Common myeloid progenitor, CD34-positive (primary cell): ENCODE measurements at regions not wholly inside any gene's neighbourhood (a gene's known extent, or its start where the extent isn't known, plus 50 kb on each side); places are given as distances from the start of the nearest gene placed in this dataset.
"Not testable (repeated sequence)": the region's sequence is repeated elsewhere in the genome, so short reads cannot be mapped to it uniquely, and the experiment has no call there.

Source experiments
- CTCF ChIA-PET: fragments of 350-600 bp; sonication (Branson Sonifier 250); formaldehyde crosslinking; loops from one replicate; lab custom pipeline; 2021; ENCODE audit warnings: antibody characterized with exemption; lab: Charles Lee
- POLR2A ChIA-PET: fragments of 350-600 bp; sonication (Branson Sonifier 250); formaldehyde crosslinking; loops from one replicate; lab custom pipeline; 2021; ENCODE audit warnings: antibody characterized with exemption; lab: Charles Lee
- DNase-seq, 3 donors: peaks; one replicate each; pipeline versions ENCODE4 v3.0.0 to v3.0.0-alpha.2; 2013
- H3K27ac ChIP-seq, 2 experiments: 1 replicate in 1 of 2; 2 replicates in 1 of 2; pipeline ENCODE4 v1.7.0; 2013; ENCODE audit warnings: inconsistent platforms in 2 of 2, low read length in 2 of 2, mild to moderate bottlenecking in 2 of 2, low read depth in 1 of 2, moderate library complexity in 1 of 2; ENCODE audit not compliant: severe bottlenecking in 2 of 2, insufficient read depth in 1 of 2, poor library complexity in 1 of 2
- H3K27me3 ChIP-seq, 5 experiments: replicated peaks in 2 of 5; 1 replicate in 3 of 5; 2 replicates in 2 of 5; pipeline versions ENCODE4 v1.6.1 to v1.7.0; 2013; ENCODE audit warnings: low read length in 4 of 5, mild to moderate bottlenecking in 2 of 5, moderate library complexity in 2 of 5, inconsistent platforms in 1 of 5; ENCODE audit not compliant: insufficient read depth in 5 of 5, control insufficient read depth in 4 of 5
- H3K36me3 ChIP-seq, 4 experiments: 1 replicate in 2 of 4; 2 replicates in 2 of 4; pipeline versions ENCODE4 v1.6.1 to v1.7.0; 2013; ENCODE audit warnings: low read length in 3 of 4, control low read depth in 1 of 4, mild to moderate bottlenecking in 1 of 4; ENCODE audit not compliant: control insufficient read depth in 4 of 4, insufficient read depth in 4 of 4
- H3K4me1 ChIP-seq, 4 experiments: 1 replicate in 3 of 4; 2 replicates in 1 of 4; pipeline versions ENCODE4 v1.6.1 to v1.7.1; 2013; ENCODE audit warnings: low read length in 3 of 4, mild to moderate bottlenecking in 3 of 4, control low read depth in 1 of 4, inconsistent platforms in 1 of 4, moderate library complexity in 1 of 4; ENCODE audit not compliant: control insufficient read depth in 4 of 4, insufficient read depth in 4 of 4; ENCODE audit errors: control extremely low read depth in 1 of 4
- H3K4me3 ChIP-seq, 7 experiments: 1 replicate in 4 of 7; 2 replicates in 3 of 7; pipeline versions ENCODE4 v1.5.1 to v1.7.0; 2013; ENCODE audit warnings: mild to moderate bottlenecking in 7 of 7, low read length in 6 of 7, moderate library complexity in 6 of 7, inconsistent platforms in 2 of 7, low read depth in 2 of 7, control low read depth in 1 of 7; ENCODE audit not compliant: insufficient read depth in 4 of 7, control insufficient read depth in 1 of 7; ENCODE audit errors: extremely low read depth in 1 of 7
- H3K9me3 ChIP-seq, 5 experiments: 1 replicate in 4 of 5; 2 replicates in 1 of 5; pipeline versions ENCODE4 v1.6.1 to v1.7.1; 2013; ENCODE audit warnings: low read length in 4 of 5, mild to moderate bottlenecking in 2 of 5, inconsistent platforms in 1 of 5, low read depth in 1 of 5, moderate library complexity in 1 of 5; ENCODE audit not compliant: control insufficient read depth in 4 of 5, insufficient read depth in 2 of 5; ENCODE audit errors: control extremely low read depth in 1 of 5
- WGBS: methylation state at CpG from one replicate; pipeline ENCODE4 v1.1.5; 2013; ENCODE audit not compliant: insufficient coverage; 5-methylcytosine and 5-hydroxymethylcytosine counted together

- Histone ChIP-seq H3K4me1 (peaks cover 0 to 4% (median 2%) of the 10 kb centered on the region in 4 experiments), H3K27me3 (no peaks in the 10 kb centered on the region), H3K36me3 (no peaks in the 10 kb centered on the region), H3K4me3 (no peak overlapping the region), H3K9me3 (no peaks in the 10 kb centered on the region), H3K27ac (no peak overlapping the region)
- POLR2A ChIA-PET, result no interaction called here
- 75% methylated on average over 3 of the region's 3 CpGs for WGBS
- peak; percentile 43 to 81 (median 77) for DNase-seq
- CTCF ChIA-PET, result no interaction called here
Observed at GRCh38 chr12:25615119-25615518, 62.0 kb upstream of the LMNTD1 start.

GRCh38 chr12:25616286-25616685, 63.2 kb upstream of the LMNTD1 start:
- ChIA-PET CTCF (interaction anchor here (0.9 to 1.0 kb wide), 2 partner anchors 8 to 27 kb away, joined by 3 read pairs; no protein-coding TSS in a partner anchor), POLR2A (no interaction called here)
- Histone ChIP-seq H3K9me3 (no peaks in the 10 kb centered on the region), H3K4me1 (peaks cover 0 to 4% (median 2%) of the 10 kb centered on the region in 4 experiments), H3K27me3 (no peaks in the 10 kb centered on the region), H3K36me3 (no peaks in the 10 kb centered on the region), H3K27ac (no peak overlapping the region), H3K4me3 (no peak overlapping the region)
- no peak for DNase-seq
- 100% methylated on average over 1 of the region's 1 CpG for WGBS

GRCh38 chr12:25617991-25618390, 64.9 kb upstream of the LMNTD1 start:
- ChIA-PET POLR2A (no interaction called here), CTCF (interaction anchor here (1.0 to 1.1 kb wide), 2 partner anchors 10 to 22 kb away, joined by 3 to 4 read pairs; no protein-coding TSS in a partner anchor)
- H3K4me3 ChIP-seq, result no peak overlapping the region
- H3K9me3 ChIP-seq, result peaks cover 0 to 2% (median 0%) of the 10 kb centered on the region in 5 experiments
- H3K27me3 ChIP-seq, result no peaks in the 10 kb centered on the region
- no peak overlapping the region for H3K27ac ChIP-seq
- H3K4me1 ChIP-seq, result peaks cover 0 to 4% (median 2%) of the 10 kb centered on the region in 4 experiments
- H3K36me3 ChIP-seq, result no peaks in the 10 kb centered on the region
- WGBS, result no CpG with 5 or more reads among the region's 1 CpG
- DNase-seq, result no peak

GRCh38 chr12:25623816-25624215, 70.7 kb upstream of the LMNTD1 start:
- ChIA-PET POLR2A (no interaction called here), CTCF (interaction anchor here (0.8 to 1.4 kb wide), 2 partner anchors 8 to 119 kb away, joined by 3 read pairs; no protein-coding TSS in a partner anchor)
- no peaks in the 10 kb centered on the region for H3K27me3 ChIP-seq
- peaks cover 0 to 2% (median 0%) of the 10 kb centered on the region in 5 experiments for H3K9me3 ChIP-seq
- no peaks in the 10 kb centered on the region for H3K36me3 ChIP-seq
- no peaks in the 10 kb centered on the region for H3K4me1 ChIP-seq
- no peak for DNase-seq
- WGBS, result 100% methylated on average over 1 of the region's 1 CpG
- no peak overlapping the region for H3K27ac ChIP-seq
- no peak overlapping the region for H3K4me3 ChIP-seq

- 100% methylated on average over 1 of the region's 2 CpGs for WGBS
- Histone ChIP-seq H3K4me3 (no peak overlapping the region), H3K27ac (no peak overlapping the region), H3K9me3 (peaks cover 0 to 2% (median 0%) of the 10 kb centered on the region in 5 experiments), H3K4me1 (no peaks in the 10 kb centered on the region), H3K36me3 (no peaks in the 10 kb centered on the region), H3K27me3 (no peaks in the 10 kb centered on the region)
- POLR2A ChIA-PET, result interaction anchor here (0.6 kb wide), 1 partner anchor 17 kb away, joined by 3 read pairs; no protein-coding TSS in a partner anchor
- CTCF ChIA-PET, result interaction anchor here (1.4 kb wide), 1 partner anchor 9 kb away, joined by 3 read pairs; no protein-coding TSS in a partner anchor
- DNase-seq, result no peak
Observed at GRCh38 chr12:25625146-25625545, 72.1 kb upstream of the LMNTD1 start.

- H3K27ac ChIP-seq, result no peak overlapping the region
- CTCF ChIA-PET, result no interaction called here
- H3K36me3 ChIP-seq, result no peaks in the 10 kb centered on the region
- DNase-seq, result no peak
- H3K4me3 ChIP-seq, result no peak overlapping the region
- POLR2A ChIA-PET, result no interaction called here
- H3K4me1 ChIP-seq, result no peaks in the 10 kb centered on the region
- H3K9me3 ChIP-seq, result no peaks in the 10 kb centered on the region
- whole genome bisulfite sequencing, result 100% methylated on average over 3 of the region's 3 CpGs
- no peaks in the 10 kb centered on the region for H3K27me3 ChIP-seq
Observed at GRCh38 chr12:25629341-25629740, 76.3 kb upstream of the LMNTD1 start.

GRCh38 chr12:25630735-25631515, 77.8 kb upstream of the LMNTD1 start:
- DNase-seq, POLR2A ChIA-PET, CTCF ChIA-PET, H3K27ac ChIP-seq, H3K9me3 ChIP-seq, H3K4me3 ChIP-seq, H3K4me1 ChIP-seq, H3K27me3 ChIP-seq, H3K36me3 ChIP-seq: not testable (repeated sequence)
- WGBS, result 91% methylated on average over 8 of the region's 11 CpGs
